ENCODE measurements at regions not wholly inside any gene's neighbourhood (a gene's known extent, or its start where the extent isn't known, plus 50 kb on each side); places are given as distances from the start of the nearest gene placed in this dataset.
A peak's percentile ranks its signal among the peaks of the same experiment; 100 is the strongest.

DNA sequence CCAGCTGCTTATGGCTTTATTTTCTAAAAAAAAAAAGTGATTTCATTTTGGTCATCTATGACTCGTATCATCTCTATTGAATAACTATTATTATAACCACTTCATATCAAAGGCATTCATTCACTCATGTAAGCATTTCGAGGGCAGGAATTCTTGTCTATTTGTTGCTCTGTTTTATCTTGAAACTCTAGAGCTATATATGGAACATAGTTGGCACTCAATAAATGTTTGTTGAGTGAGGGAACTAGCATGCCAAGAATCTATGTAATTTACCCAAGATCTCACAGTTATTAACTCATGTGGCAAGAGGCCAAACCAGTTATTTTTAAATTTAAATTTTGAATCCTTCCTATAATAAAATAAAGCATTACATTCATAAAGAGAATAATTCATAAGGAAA is 470.1 kb downstream of the TMX3 start:
- Histone ChIP-seq H3K4me3 (ENCODE audit: severe bottlenecking) (no peak overlapping the region), H3K27ac (ENCODE audit: poor library complexity, severe bottlenecking) (no peak overlapping the region), H3K27me3 (ENCODE audit: insufficient read depth, poor library complexity, severe bottlenecking) (no peaks in the 10 kb centered on the region), H3K36me3 (ENCODE audit: low read depth) (no peaks in the 10 kb centered on the region), H3K4me1 (ENCODE audit: insufficient read depth, poor library complexity, severe bottlenecking) (no peaks in the 10 kb centered on the region), H3K9me3 (ENCODE audit: severe bottlenecking) (no peaks in the 10 kb centered on the region)
- DNase-seq (ENCODE audit: low spot score) = no peak
- peak; percentile 58 for ATAC-seq (ENCODE audit: low read depth)
- TF ChIP-seq, protein P1, sequence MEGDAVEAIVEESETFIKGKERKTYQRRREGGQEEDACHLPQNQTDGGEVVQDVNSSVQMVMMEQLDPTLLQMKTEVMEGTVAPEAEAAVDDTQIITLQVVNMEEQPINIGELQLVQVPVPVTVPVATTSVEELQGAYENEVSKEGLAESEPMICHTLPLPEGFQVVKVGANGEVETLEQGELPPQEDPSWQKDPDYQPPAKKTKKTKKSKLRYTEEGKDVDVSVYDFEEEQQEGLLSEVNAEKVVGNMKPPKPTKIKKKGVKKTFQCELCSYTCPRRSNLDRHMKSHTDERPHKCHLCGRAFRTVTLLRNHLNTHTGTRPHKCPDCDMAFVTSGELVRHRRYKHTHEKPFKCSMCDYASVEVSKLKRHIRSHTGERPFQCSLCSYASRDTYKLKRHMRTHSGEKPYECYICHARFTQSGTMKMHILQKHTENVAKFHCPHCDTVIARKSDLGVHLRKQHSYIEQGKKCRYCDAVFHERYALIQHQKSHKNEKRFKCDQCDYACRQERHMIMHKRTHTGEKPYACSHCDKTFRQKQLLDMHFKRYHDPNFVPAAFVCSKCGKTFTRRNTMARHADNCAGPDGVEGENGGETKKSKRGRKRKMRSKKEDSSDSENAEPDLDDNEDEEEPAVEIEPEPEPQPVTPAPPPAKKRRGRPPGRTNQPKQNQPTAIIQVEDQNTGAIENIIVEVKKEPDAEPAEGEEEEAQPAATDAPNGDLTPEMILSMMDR (IDR thresholded peaks at IDR 0.05; ENCODE audit: poor library complexity, severe bottlenecking) = no peak

DNA sequence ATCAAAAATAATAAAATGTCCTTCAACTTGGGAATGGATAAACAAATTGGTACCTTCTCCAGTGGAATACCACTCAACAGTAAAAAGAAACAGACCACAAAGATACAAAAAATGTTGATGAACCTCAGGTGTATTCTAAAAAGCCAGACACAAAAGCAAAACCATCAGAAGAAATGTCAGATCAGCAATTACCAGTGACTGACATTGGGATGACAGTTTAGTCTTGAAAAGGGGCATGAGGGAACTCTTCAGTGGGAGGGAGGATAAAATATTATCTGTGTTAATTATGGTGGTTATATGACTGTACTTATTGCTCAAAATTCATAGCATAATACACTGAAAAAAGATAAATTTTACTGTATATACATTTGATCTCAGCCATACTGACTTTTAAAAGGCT is 473.0 kb downstream of the TMX3 start:
- no peaks in the 10 kb centered on the region for H3K27me3 ChIP-seq (ENCODE audit: insufficient read depth, poor library complexity, severe bottlenecking)
- H3K9me3 ChIP-seq (ENCODE audit: severe bottlenecking) = no peaks in the 10 kb centered on the region
- H3K4me3 ChIP-seq (ENCODE audit: severe bottlenecking) = no peak overlapping the region
- no peak for ATAC-seq (ENCODE audit: low read depth)
- DNase-seq (ENCODE audit: low spot score) = no peak
- TF ChIP-seq, protein P1 (IDR thresholded peaks at IDR 0.05; ENCODE audit: poor library complexity, severe bottlenecking) = no peak
- no peaks in the 10 kb centered on the region for H3K4me1 ChIP-seq (ENCODE audit: insufficient read depth, poor library complexity, severe bottlenecking)
- H3K27ac ChIP-seq (ENCODE audit: poor library complexity, severe bottlenecking) = no peak overlapping the region
- no peaks in the 10 kb centered on the region for H3K36me3 ChIP-seq (ENCODE audit: low read depth)

DNA sequence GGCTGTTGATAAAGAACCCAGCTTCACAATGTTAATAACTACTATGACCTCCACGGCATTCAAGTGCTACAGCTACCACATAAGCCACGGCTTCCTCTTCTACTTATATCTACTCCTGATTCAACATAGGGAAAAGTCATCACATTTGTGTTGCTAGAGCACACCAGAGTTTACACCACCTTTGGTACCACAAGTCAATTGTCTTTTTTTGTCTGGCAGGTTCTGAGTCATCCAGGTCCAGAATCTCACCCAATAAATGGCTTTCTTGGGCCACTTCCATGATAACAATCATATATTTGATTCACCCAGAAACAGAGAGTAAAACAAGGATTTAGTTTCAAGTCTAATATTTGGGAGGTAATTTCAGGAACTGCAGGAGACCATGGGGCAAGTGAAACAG is 480.2 kb downstream of the TMX3 start:
- TF ChIP-seq, protein P1 (IDR thresholded peaks at IDR 0.05; ENCODE audit: poor library complexity, severe bottlenecking) = no peak
- no peak overlapping the region for H3K4me3 ChIP-seq (ENCODE audit: severe bottlenecking)
- ATAC-seq (ENCODE audit: low read depth) (no peak), DNase-seq (ENCODE audit: low spot score) (no peak)
- no peaks in the 10 kb centered on the region for H3K36me3 ChIP-seq (ENCODE audit: low read depth)
- H3K27me3 ChIP-seq (ENCODE audit: insufficient read depth, poor library complexity, severe bottlenecking) = no peaks in the 10 kb centered on the region
- no peaks in the 10 kb centered on the region for H3K9me3 ChIP-seq (ENCODE audit: severe bottlenecking)
- no peaks in the 10 kb centered on the region for H3K4me1 ChIP-seq (ENCODE audit: insufficient read depth, poor library complexity, severe bottlenecking)
- H3K27ac ChIP-seq (ENCODE audit: poor library complexity, severe bottlenecking) = no peak overlapping the region

DNA sequence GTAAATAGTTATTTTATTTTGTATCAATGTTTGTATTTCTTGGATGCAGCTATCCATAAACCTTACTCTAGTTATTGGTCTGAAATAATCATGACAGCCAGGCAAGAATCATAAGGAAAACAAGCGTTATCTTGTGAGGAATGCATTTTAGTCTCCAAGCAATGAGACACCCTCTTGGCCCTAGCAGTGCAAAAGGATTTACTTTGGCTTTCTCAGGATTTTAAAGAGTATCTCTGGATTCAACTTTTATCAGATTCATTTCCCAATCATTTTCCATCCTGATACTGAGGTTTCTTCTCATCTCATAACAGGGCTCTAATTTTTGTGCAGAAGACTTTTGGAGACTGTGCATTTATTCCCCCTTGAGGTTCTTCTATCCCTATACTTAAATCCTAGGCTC is 480.8 kb downstream of the TMX3 start:
- no peak overlapping the region for H3K4me3 ChIP-seq (ENCODE audit: severe bottlenecking)
- no peaks in the 10 kb centered on the region for H3K9me3 ChIP-seq (ENCODE audit: severe bottlenecking)
- TF ChIP-seq, protein P1 (IDR thresholded peaks at IDR 0.05; ENCODE audit: poor library complexity, severe bottlenecking) = no peak
- DNase-seq (ENCODE audit: low spot score) (no peak), ATAC-seq (ENCODE audit: low read depth) (no peak)
- H3K36me3 ChIP-seq (ENCODE audit: low read depth) = no peaks in the 10 kb centered on the region
- H3K27ac ChIP-seq (ENCODE audit: poor library complexity, severe bottlenecking) = no peak overlapping the region
- H3K4me1 ChIP-seq (ENCODE audit: insufficient read depth, poor library complexity, severe bottlenecking) = no peaks in the 10 kb centered on the region
- H3K27me3 ChIP-seq (ENCODE audit: insufficient read depth, poor library complexity, severe bottlenecking) = no peaks in the 10 kb centered on the region

DNA sequence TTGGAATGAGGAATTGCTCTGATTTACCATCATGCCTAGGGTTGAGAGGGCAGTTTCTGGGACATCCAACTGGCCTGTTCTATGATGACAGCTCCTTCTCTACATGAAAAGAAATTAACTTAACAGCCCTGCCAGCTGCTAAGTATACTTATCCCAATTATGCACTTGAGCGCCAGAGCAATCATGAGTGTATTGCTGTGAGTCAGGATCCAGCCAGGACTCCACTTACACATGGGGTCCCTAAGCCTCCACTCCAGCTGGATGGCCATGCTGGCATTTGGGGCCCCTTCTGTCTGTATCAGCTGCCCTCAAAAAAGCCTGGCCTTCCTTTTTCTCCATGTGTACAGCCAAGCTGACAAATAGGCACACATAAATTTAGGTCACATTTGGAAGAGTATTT is 481.9 kb downstream of the TMX3 start:
- H3K4me1 ChIP-seq (ENCODE audit: insufficient read depth, poor library complexity, severe bottlenecking) = no peaks in the 10 kb centered on the region
- no peak overlapping the region for H3K27ac ChIP-seq (ENCODE audit: poor library complexity, severe bottlenecking)
- no peaks in the 10 kb centered on the region for H3K9me3 ChIP-seq (ENCODE audit: severe bottlenecking)
- H3K36me3 ChIP-seq (ENCODE audit: low read depth) = no peaks in the 10 kb centered on the region
- TF ChIP-seq, protein P1 (IDR thresholded peaks at IDR 0.05; ENCODE audit: poor library complexity, severe bottlenecking) = no peak
- H3K4me3 ChIP-seq (ENCODE audit: severe bottlenecking) = no peak overlapping the region
- no peak for ATAC-seq (ENCODE audit: low read depth)
- no peaks in the 10 kb centered on the region for H3K27me3 ChIP-seq (ENCODE audit: insufficient read depth, poor library complexity, severe bottlenecking)
- DNase-seq (ENCODE audit: low spot score) = no peak

All from RWPE2 (cell line).